GM19351 (cell line): ENCODE measurements at regions not wholly inside any gene's neighbourhood (a gene's known extent, or its start where the extent isn't known, plus 50 kb on each side); places are given as distances from the start of the nearest gene placed in this dataset.

ENCODE experiments used
- ATAC-seq: cut with Tn5 transposase; IDR thresholded peaks from one replicate; pipeline ENCODE4 v1.9.1; 2021; ENCODE audit warnings: mild to moderate bottlenecking, moderate library complexity; ENCODE audit not compliant: unreplicated experiment

GRCh38 chr16:65991149-65991701, 375.3 kb upstream of the CDH5 start:
- no peak for ATAC-seq

GRCh38 chr16:65989861-65990604, 376.5 kb upstream of the CDH5 start:
- ATAC-seq, result no peak

GRCh38 chr16:65988024-65988595, 378.4 kb upstream of the CDH5 start:
- no peak for ATAC-seq

DNA sequence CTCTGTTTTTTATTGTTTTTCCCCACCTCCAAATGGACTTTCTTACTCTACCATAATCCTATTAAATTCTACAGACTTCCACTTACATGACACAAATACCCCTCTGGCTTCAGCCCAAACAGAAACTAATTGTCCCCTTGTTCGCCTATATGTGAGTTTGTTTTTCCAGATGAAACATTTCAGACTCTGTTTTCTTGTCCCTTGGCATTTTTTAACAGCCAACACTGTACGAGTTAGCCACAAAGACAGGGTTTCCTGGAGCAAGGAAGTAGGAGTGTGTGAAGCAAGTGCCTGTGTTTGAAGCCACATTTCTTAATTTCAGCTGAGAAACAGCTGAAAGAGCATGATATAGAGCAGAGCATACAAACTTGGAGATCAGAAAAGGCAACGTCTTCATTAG, 382.2 kb upstream of the CDH5 start:
- no peak for ATAC-seq

- no peak for ATAC-seq
These were observed 385.4 kb upstream of the CDH5 start for GRCh38 chr16:65981057-65981456.

DNA sequence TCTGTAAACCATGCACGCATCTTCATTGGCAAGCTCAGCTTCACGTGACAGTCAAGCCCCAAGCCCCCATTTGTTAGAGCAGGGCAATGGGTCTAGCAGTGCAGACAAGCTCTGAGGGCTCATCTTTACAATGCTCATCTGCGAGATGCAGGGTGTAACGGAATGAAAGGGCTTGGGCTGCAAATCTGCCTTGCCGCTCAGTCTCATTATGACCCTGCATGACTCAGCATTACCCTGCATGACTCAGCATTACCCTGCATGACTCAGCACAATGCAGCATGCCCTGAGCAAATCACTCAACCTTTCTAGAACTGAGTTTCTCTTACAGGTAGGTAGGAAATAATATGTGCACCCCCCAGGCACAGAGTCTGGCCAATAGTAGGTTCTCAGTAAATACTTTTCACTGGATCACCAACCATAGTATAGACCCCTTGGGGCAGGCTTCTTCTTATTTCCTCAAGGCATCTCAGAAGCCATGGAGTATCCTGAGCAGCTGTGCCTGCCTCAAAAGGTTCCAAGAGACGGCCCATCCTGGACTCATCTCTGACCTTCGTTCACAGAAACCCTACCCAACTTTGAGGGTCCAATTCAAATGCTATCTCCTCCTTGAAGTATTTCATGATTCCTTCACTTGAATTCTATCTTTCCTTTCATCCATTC, 391.3 kb upstream of the CDH5 start:
- no peak for ATAC-seq

DNA sequence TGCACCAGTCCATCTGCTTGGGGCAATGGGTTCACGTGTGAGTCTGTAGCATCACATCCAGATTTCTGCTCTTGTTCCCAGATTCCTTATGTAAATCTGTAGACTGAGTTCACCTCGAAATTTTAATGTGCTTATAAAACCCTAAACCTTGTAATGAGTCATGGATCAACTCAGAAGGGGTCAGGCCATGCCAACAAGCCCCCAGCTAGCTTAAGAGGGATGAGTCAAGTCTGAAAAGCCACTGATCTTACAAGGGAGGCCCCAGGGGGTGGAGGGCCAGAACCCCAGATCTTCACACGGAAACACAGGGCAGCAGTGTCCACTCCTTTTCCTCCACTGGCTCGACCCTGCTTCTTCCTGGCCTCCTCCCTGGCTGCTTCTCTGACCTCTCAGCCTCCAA, 399.1 kb upstream of the CDH5 start:
- no peak for ATAC-seq

DNA sequence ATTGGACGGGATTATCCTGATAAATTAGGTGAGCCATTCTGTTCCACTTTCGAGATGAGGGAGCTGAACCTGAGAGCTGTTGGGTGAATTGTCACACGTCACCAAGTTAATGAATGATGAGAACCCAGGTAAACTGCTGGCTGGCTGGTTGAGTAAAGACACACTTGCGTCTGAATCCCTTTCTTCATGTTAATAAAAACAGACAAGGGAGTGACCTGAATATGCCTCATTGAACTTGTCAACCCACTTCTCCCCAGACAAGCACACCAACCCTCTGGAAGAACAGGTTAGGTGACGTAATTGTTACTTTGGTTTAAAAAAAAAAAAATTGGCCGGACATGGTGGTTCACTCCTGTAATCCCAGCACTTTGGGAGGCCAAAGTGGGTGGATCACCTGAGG, 400.9 kb upstream of the CDH5 start:
- no peak for ATAC-seq

- no peak for ATAC-seq
These were observed 401.7 kb upstream of the CDH5 start for GRCh38 chr16:65964752-65965151.

DNA sequence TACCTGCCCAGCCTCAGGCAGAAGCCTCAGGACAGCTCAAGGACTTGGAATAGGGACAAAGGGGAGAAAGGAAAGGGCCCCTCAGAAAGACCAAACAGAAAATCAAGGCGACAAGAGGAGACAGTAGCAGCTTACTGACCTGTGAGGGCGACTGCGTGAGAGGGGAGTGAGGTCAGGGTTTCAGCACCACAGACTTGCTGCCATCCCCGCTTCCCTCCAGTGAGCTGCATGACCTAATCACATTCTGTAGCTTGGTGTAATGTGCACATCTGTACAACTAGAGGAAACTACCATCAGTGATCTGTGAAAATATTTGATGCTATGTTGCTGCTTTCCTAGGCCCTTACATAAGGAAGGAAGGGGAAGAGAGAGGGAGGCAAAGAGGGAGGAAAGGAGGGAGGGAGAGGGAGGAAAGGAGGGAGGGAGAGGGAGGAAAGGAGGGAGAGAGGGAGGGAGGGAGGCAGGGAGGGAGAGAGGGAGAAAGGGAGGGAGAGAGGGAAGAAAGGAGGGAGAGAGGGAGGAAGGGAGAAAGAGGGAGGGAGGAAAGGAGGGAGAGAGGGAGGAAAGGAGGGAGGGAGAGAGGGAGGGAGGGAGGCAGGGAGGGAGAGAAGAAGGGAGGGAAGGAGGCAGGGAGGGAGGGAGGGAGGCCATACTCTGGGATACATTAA, 404.9 kb upstream of the CDH5 start:
- no peak for ATAC-seq

- ATAC-seq, result no peak
These were observed 406.5 kb upstream of the CDH5 start for GRCh38 chr16:65959983-65960382.

- ATAC-seq, result no peak
These were observed 408.4 kb upstream of the CDH5 start for GRCh38 chr16:65958086-65958485.

DNA sequence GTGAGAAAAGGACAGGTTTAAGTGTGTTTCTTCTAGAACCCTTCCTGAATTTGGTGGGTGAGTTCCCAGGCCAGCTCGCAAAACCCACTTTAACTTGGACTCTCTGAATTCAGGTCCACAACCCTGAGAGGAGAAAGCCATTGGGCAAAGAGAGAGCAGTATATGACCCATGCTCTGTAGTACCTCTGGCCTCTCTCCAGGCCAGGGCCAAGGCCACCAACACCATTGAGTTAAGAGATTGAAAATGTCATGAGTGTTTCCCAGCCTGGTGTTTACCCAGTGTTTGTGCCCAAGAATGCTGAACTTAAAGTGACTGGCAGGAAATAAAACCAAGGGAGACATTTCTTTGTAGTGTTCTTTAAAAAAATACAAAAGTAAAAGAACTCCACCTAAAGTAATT, 410.4 kb upstream of the CDH5 start:
- ATAC-seq, result no peak

GRCh38 chr16:65954446-65954845, 412.0 kb upstream of the CDH5 start:
- ATAC-seq, result no peak

- no peak for ATAC-seq
These were observed 416.3 kb upstream of the CDH5 start for GRCh38 chr16:65950211-65950610.

DNA sequence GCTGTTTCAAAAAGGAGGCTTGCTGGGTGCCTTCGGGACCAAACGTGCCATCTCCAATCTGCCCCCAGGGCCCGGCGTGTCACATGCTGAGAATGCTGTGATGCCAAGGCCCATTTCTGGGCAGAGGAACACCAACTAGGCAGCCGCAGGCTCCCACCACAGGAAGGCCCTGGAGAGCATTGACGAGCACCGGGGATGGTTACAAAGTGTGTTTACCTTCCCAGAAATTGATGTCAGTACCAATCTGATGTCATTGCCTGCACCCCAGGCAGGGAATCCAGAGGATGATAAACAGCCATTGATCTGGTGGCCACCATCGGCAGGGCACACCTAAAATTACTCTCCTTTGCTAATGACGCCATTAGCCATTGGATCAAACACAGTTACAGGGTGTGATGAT, 418.1 kb upstream of the CDH5 start:
- ATAC-seq, result no peak

GRCh38 chr16:65947951-65948350, 418.5 kb upstream of the CDH5 start:
- no peak for ATAC-seq

GRCh38 chr16:65945493-65945892, 421.0 kb upstream of the CDH5 start:
- no peak for ATAC-seq

DNA sequence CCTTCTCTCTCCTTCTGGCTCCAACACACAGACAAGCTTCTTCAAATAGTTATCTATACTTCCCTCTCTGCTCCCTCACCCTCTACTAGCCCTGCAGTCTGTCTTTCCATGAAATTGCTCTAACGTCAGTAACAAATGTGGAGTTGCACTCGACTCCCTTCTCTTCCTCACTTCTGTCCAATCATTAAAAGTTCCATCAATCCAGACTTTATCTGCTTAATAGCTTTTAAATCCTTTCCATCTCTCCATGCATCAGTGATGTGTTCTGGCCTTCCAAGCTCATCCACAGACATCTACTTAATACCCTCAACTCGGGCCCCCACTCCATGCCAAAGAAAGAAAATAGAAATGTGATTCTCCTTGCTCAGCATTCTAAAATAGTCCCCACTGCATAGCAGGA, 422.1 kb upstream of the CDH5 start:
- no peak for ATAC-seq

DNA sequence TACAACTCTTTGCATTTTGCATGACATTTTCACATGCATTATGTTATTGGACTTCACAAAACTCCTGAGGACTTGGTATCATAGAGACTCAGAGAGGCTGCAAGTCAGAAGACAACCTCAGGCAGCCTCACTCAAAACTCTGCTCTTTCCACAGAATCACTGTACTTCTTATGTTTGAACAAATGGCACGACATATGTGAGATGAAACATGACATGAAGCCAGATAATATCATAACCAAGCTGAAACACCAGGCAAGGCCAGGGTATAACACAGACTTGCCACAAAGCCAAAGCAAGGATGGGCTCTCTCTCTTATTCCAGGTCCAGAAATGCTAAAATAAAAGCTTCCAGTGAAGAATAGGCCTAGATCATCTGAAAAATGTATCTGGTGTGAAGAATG, 425.8 kb upstream of the CDH5 start:
- ATAC-seq, result no peak

DNA sequence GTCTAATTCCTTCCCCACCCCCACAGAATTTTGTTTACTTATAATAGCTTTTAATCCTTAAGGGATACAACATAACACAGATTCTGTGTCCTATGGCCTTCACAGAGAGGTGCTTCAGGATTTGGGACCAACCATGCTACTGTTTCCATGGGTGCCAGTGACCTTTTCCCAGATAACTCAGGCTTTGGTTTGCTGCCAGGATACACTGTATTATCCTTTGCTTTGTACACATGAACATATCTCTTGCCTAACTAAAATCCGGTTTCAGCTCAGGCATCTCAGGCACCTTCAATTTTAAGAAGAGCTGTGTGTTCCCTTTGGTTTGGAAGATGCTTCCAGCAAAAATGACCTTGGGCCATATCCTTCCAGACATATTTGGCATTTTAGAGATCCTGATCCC, 428.4 kb upstream of the CDH5 start:
- ATAC-seq, result no peak

- ATAC-seq, result no peak
These were observed 429.0 kb upstream of the CDH5 start for GRCh38 chr16:65937455-65937854.
